Gastrocnemius medialis (tissue), 4 donors: ENCODE measurements at regions not wholly inside any gene's neighbourhood (a gene's known extent, or its start where the extent isn't known, plus 50 kb on each side); places are given as distances from the start of the nearest gene placed in this dataset.

Source experiments
- ATAC-seq, 2 donors: fragments of 150-250 bp; one replicate each; pipeline ENCODE4 v1.9.1; 2016
- DNase-seq, 2 donors: peaks; one replicate each; pipeline ENCODE4 v3.0.0-alpha.2; 2019
- H3K27ac ChIP-seq, 4 donors: fragments of 200-600 bp; sonication (generic); 1 replicate in 1 of 4; 2 replicates in 3 of 4; pipeline ENCODE4 v1.5.1; 2016 to 2018; ENCODE audit warnings: mild to moderate bottlenecking in 2 of 4, moderate library complexity in 1 of 4
- H3K27me3 ChIP-seq, 3 donors: fragments of 200-600 bp; sonication (generic) in 2 of 3; 1 replicate in 1 of 3; 2 replicates in 2 of 3; pipeline versions ENCODE4 v1.5.1 to v1.6.0; 2016 to 2019; ENCODE audit warnings: mild to moderate bottlenecking in 1 of 3, moderate library complexity in 1 of 3
- H3K36me3 ChIP-seq, 2 donors: fragments of 200-600 bp; sonication (generic) in 1 of 2; one replicate each; pipeline ENCODE4 v1.5.1; 2017 to 2018
- H3K4me1 ChIP-seq, 2 donors: fragments of 200-600 bp; sonication (generic) in 1 of 2; one replicate each; pipeline ENCODE4 v1.5.1; 2016 to 2017; ENCODE audit warnings: mild to moderate bottlenecking in 2 of 2
- H3K4me3 ChIP-seq, 4 donors: fragments of 200-600 bp; sonication (generic) in 3 of 4; 1 replicate in 1 of 4; 2 replicates in 3 of 4; pipeline ENCODE4 v1.5.1; 2016 to 2019; ENCODE audit warnings: mild to moderate bottlenecking in 2 of 4
- H3K9me3 ChIP-seq, 3 donors: fragments of 200-600 bp; sonication (generic) in 2 of 3; 1 replicate in 1 of 3; 2 replicates in 2 of 3; pipeline ENCODE4 v1.5.1; 2016 to 2019
- POLR2A ChIP-seq, 2 donors: fragments of 450-650 bp; IDR thresholded peaks; one replicate each; pipeline ENCODE4 v1.6.1; 2017; ENCODE audit warnings: antibody characterized with exemption in 2 of 2, mild to moderate bottlenecking in 2 of 2, moderate library complexity in 2 of 2
- in situ Hi-C, 4 donors: fragments of 200-750 bp; cut with MboI; loops; one replicate each; pipeline versions ENCODE4 v1.15.0 to v1.8.0; 2017; ENCODE audit warnings: low sequenced_read_pairs in 4 of 4
- intact Hi-C: fragments of 100-400 bp; cut with DNase I; formaldehyde crosslinking; loops from one replicate; pipeline ENCODE4 v1.15.1; 2023; ENCODE audit warnings: low total_unique reads
- TF ChIP-seq, protein P1 (sequence below), 5 experiments: fragments of 450-650 bp in 3 of 5; fragments of 200-600 bp in 2 of 5; sonication (generic) in 2 of 5; IDR thresholded peaks in 4 of 5; conservative IDR thresholded peaks in 1 of 5; 1 replicate in 4 of 5; 2 replicates in 1 of 5; pipeline ENCODE4 v1.5.1; 2016 to 2019; ENCODE audit warnings: antibody characterized with exemption in 5 of 5, mild to moderate bottlenecking in 3 of 5, moderate library complexity in 3 of 5

- H3K27ac ChIP-seq: no peak overlapping the region
- ATAC-seq (no peak), DNase-seq (no peak)
- no peak for TF ChIP-seq POLR2A (IDR thresholded peaks at IDR 0.05)
- TF ChIP-seq, protein P1, sequence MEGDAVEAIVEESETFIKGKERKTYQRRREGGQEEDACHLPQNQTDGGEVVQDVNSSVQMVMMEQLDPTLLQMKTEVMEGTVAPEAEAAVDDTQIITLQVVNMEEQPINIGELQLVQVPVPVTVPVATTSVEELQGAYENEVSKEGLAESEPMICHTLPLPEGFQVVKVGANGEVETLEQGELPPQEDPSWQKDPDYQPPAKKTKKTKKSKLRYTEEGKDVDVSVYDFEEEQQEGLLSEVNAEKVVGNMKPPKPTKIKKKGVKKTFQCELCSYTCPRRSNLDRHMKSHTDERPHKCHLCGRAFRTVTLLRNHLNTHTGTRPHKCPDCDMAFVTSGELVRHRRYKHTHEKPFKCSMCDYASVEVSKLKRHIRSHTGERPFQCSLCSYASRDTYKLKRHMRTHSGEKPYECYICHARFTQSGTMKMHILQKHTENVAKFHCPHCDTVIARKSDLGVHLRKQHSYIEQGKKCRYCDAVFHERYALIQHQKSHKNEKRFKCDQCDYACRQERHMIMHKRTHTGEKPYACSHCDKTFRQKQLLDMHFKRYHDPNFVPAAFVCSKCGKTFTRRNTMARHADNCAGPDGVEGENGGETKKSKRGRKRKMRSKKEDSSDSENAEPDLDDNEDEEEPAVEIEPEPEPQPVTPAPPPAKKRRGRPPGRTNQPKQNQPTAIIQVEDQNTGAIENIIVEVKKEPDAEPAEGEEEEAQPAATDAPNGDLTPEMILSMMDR (IDR thresholded peaks at IDR 0.05 in 4 of 5, conservative IDR thresholded peaks at IDR 0.05 in 1 of 5): no peak
- H3K4me1 ChIP-seq: no peaks in the 10 kb centered on the region
- intact Hi-C loops (no loop called here), in situ Hi-C loops (no loop called here)
- no peaks in the 10 kb centered on the region for H3K27me3 ChIP-seq
- no peaks in the 10 kb centered on the region for H3K9me3 ChIP-seq
- no peaks in the 10 kb centered on the region for H3K36me3 ChIP-seq
- H3K4me3 ChIP-seq: no peak overlapping the region
These were observed 303.4 kb downstream of the FAT3 start for GRCh38 chr11:92528001-92528400.

DNA sequence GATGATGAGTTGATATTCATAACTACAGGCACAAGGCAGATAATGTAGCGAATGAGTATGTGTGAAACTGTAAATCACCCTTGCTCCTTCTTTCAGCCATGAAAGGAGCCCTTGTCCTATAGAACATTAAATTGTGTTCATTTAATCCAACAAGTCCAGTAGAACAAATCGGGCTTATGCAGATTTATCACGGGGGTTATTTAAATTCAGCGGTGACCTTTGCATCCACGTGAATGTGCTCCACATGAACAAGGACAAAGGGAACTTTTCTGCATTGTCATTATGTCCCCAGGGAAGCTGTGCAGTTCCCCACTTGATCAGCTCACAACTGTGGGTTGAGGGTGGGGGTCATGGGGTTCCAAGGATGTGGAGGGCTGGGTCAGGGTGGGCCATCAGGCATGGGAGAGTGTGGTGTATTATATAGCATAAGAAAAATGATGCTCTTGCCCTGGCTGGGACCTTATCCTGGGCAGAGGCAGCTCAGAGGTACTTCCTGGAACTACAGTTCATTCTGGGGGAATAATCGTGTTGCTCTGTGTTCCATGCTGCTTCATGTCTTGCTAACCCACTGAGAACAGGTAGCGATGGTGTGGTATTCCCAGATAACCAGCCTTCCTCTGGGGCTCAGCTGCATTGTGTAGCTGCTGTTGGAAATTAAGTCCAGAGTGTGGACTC lies 306.6 kb downstream of the FAT3 start:
- DNase-seq: no peak
- no peak overlapping the region for H3K4me3 ChIP-seq
- no peaks in the 10 kb centered on the region for H3K4me1 ChIP-seq
- TF ChIP-seq, protein P1 (IDR thresholded peaks at IDR 0.05 in 4 of 5, conservative IDR thresholded peaks at IDR 0.05 in 1 of 5): no peak
- TF ChIP-seq POLR2A (IDR thresholded peaks at IDR 0.05): no peak
- no peak for ATAC-seq
- H3K27ac ChIP-seq: no peak overlapping the region
- intact Hi-C loops (no loop called here), in situ Hi-C loops (no loop called here)
- H3K9me3 ChIP-seq: no peaks in the 10 kb centered on the region
- H3K27me3 ChIP-seq: no peaks in the 10 kb centered on the region
- H3K36me3 ChIP-seq: no peaks in the 10 kb centered on the region

DNA sequence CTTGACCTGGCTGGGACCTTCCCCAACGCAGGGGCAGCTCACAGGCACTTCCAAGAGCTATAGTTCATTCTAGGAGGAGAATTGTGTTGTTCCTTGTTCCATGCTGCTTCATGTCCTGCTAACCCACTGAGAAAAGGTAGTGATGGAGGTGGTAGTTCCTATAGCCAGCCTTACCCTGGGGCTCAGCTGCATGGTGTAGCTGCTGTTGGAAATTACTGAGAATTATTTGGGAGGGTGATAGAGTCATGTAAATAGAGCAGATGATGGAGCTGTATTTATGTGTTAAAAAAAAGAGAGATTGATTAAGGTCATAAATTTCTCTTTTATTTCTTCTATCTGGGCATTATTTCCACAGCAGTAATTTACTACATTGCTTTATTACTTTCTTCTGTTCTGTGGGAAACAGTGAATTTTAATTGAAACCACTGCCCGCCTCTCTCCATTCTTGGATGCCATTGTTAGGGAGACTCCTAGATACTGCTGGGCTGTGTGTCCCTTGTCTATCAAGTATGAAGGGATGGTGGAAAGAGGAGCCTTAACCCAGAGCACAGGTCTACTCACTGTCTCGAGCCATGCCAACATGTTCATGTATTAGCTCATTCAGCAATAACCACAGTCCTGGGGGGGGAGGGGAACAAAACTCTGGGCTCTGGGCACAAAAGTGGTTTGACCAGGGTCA lies 309.2 kb downstream of the FAT3 start:
- DNase-seq (no peak), ATAC-seq (no peak)
- Histone ChIP-seq H3K4me1 (no peaks in the 10 kb centered on the region), H3K4me3 (no peak overlapping the region), H3K27me3 (no peaks in the 10 kb centered on the region), H3K36me3 (no peaks in the 10 kb centered on the region), H3K9me3 (no peaks in the 10 kb centered on the region), H3K27ac (no peak overlapping the region)
- in situ Hi-C loops: no loop called here
- TF ChIP-seq POLR2A (IDR thresholded peaks at IDR 0.05): no peak
- TF ChIP-seq, protein P1 (IDR thresholded peaks at IDR 0.05 in 4 of 5, conservative IDR thresholded peaks at IDR 0.05 in 1 of 5): no peak
- intact Hi-C loops: no loop called here

DNA sequence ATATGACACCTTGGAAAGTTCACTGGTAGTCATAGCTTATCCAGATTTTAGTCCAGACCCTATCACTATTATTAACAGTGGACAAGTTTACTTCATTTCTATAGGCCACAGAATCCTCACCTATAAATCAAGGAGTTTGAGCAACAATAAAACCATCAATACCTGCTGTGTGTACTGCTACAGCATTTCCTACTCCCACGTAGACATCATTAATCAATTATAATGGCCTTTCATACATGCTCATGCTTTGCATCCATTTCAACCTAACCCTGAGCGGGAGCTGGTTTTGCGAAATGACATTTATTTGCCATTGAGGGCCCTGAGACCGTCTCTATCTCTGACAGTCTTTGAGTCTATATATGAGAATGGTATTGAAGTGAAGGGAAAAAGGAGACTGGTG lies 312.3 kb downstream of the FAT3 start:
- Histone ChIP-seq H3K9me3 (no peaks in the 10 kb centered on the region), H3K4me3 (no peak overlapping the region), H3K27me3 (no peaks in the 10 kb centered on the region), H3K4me1 (no peaks in the 10 kb centered on the region), H3K36me3 (no peaks in the 10 kb centered on the region), H3K27ac (no peak overlapping the region)
- TF ChIP-seq, protein P1 (IDR thresholded peaks at IDR 0.05 in 4 of 5, conservative IDR thresholded peaks at IDR 0.05 in 1 of 5): no peak
- TF ChIP-seq POLR2A (IDR thresholded peaks at IDR 0.05): no peak
- intact Hi-C loops (no loop called here), in situ Hi-C loops (no loop called here)
- no peak for DNase-seq
- ATAC-seq: no peak
